Neural cell (in vitro differentiated cells): ENCODE measurements at regions not wholly inside any gene's neighbourhood (a gene's known extent, or its start where the extent isn't known, plus 50 kb on each side); places are given as distances from the start of the nearest gene placed in this dataset.

Experiments used
- H2AFZ ChIP-seq: fragments of 200-600, 300-800 bp; sonication (generic), shearing (Covaris generic); 2 replicates; pipeline ENCODE4 v1.6.0; 2014; ENCODE audit warnings: low read depth, mild to moderate bottlenecking, antibody characterized with exemption, low read length, moderate library complexity
- H3F3A ChIP-seq: fragments of 200-600 bp; shearing (Covaris generic); 2 replicates; pipeline ENCODE4 v1.6.1; 2016; ENCODE audit warnings: mild to moderate bottlenecking, moderate library complexity, mixed read lengths, antibody characterized with exemption, low read length; ENCODE audit not compliant: insufficient read depth, poor library complexity, severe bottlenecking
- H3K27ac ChIP-seq: fragments of 200-600, 300-800 bp; sonication (generic), shearing (Covaris generic); 2 replicates; pipeline ENCODE4 v1.5.1; 2014; ENCODE audit warnings: mild to moderate bottlenecking, low read length, moderate library complexity
- H3K27me3 ChIP-seq: fragments of 300-800, 200-600 bp; sonication (generic), shearing (Covaris generic); 2 replicates; pipeline ENCODE4 v1.6.0; 2014; ENCODE audit warnings: mild to moderate bottlenecking, low read depth, low read length, moderate library complexity; ENCODE audit not compliant: insufficient read depth
- H3K36me3 ChIP-seq: fragments of 300-800, 200-600 bp; sonication (generic), shearing (Covaris generic); 2 replicates; pipeline ENCODE4 v1.5.1; 2014; ENCODE audit warnings: mild to moderate bottlenecking, antibody characterized with exemption, low read length, moderate library complexity; ENCODE audit not compliant: insufficient read depth
- H3K4me2 ChIP-seq: fragments of 300-800, 200-600 bp; sonication (generic), shearing (Covaris generic); 2 replicates; pipeline ENCODE4 v1.6.0; 2014; ENCODE audit warnings: mild to moderate bottlenecking, low read length
- H3K4me3 ChIP-seq: fragments of 300-800, 200-600 bp; sonication (generic), shearing (Covaris generic); 2 replicates; pipeline ENCODE4 v1.5.1; 2014; ENCODE audit warnings: mild to moderate bottlenecking, low read length, moderate library complexity
- H3K79me2 ChIP-seq: fragments of 200-600 bp; shearing (Covaris generic); replicated peaks from 2 replicates; pipeline ENCODE4 v1.6.0; 2014; ENCODE audit warnings: mild to moderate bottlenecking, low read length, moderate library complexity; ENCODE audit not compliant: insufficient read depth
- H3K9ac ChIP-seq: fragments of 300-800, 200-600 bp; sonication (generic), shearing (Covaris generic); 2 replicates; pipeline ENCODE4 v1.6.1; 2016; ENCODE audit warnings: mild to moderate bottlenecking, low read length, mixed read lengths
- H3K9me2 ChIP-seq: fragments of 200-600 bp; shearing (Covaris generic); 2 replicates; pipeline ENCODE4 v1.6.1; 2016; ENCODE audit warnings: mild to moderate bottlenecking, low read length, mixed read lengths; ENCODE audit not compliant: insufficient read depth
- H3K9me3 ChIP-seq: fragments of 200-600, 300-800 bp; sonication (generic), shearing (Covaris generic); 2 replicates; pipeline ENCODE4 v1.6.1; 2016; ENCODE audit warnings: mild to moderate bottlenecking, mixed run types, low read length, moderate library complexity, mixed read lengths
- H4K20me1 ChIP-seq: fragments of 200-600 bp; shearing (Covaris generic); 2 replicates; pipeline ENCODE4 v1.6.1; 2016; ENCODE audit warnings: mild to moderate bottlenecking, mixed run types; ENCODE audit not compliant: insufficient read depth
- EP300 ChIP-seq: fragments of 450-650 bp; conservative IDR thresholded peaks from 2 replicates; pipeline ENCODE4 v1.6.1; 2014; ENCODE audit warnings: antibody characterized with exemption, mild to moderate bottlenecking, moderate library complexity; ENCODE audit not compliant: poor library complexity, severe bottlenecking
- EZH2 ChIP-seq: fragments of 200-600, 300-800 bp; shearing (Covaris generic), sonication (generic); IDR thresholded peaks from 2 replicates; pipeline ENCODE4 v1.6.1; 2014; ENCODE audit warnings: antibody characterized with exemption, low read length, borderline replicate concordance, mild to moderate bottlenecking; ENCODE audit not compliant: insufficient read depth, poor library complexity, severe bottlenecking
- MXI1 ChIP-seq: fragments of 450-650 bp; conservative IDR thresholded peaks from 2 replicates; pipeline ENCODE4 v1.6.1; 2014; ENCODE audit warnings: antibody characterized with exemption, mild to moderate bottlenecking; ENCODE audit not compliant: poor library complexity, severe bottlenecking
- POLR2AphosphoS5 ChIP-seq: IDR thresholded peaks from 2 replicates; pipeline ENCODE4 v1.6.1; 2012
- RAD21 ChIP-seq: fragments of 450-650 bp; conservative IDR thresholded peaks from 2 replicates; pipeline ENCODE4 v1.6.1; 2014; ENCODE audit warnings: antibody characterized with exemption, mild to moderate bottlenecking, moderate library complexity
- SMC3 ChIP-seq: fragments of 450-650 bp; conservative IDR thresholded peaks from 2 replicates; pipeline ENCODE4 v1.6.1; 2014; ENCODE audit warnings: antibody characterized with exemption, mild to moderate bottlenecking, moderate library complexity; ENCODE audit not compliant: poor library complexity
- TAF1 ChIP-seq: IDR thresholded peaks from 2 replicates; pipeline ENCODE4 v1.6.1; 2012; ENCODE audit warnings: low read depth
- TF ChIP-seq, protein P1 (sequence below): fragments of 450-650 bp; IDR thresholded peaks from 2 replicates; pipeline ENCODE4 v1.5.1; 2014; ENCODE audit warnings: antibody characterized with exemption, mild to moderate bottlenecking, moderate library complexity; ENCODE audit not compliant: poor library complexity, severe bottlenecking
- TF ChIP-seq, protein P2 (sequence below): IDR thresholded peaks from 2 replicates; pipeline ENCODE4 v1.6.1; 2012; ENCODE audit warnings: borderline replicate concordance

DNA sequence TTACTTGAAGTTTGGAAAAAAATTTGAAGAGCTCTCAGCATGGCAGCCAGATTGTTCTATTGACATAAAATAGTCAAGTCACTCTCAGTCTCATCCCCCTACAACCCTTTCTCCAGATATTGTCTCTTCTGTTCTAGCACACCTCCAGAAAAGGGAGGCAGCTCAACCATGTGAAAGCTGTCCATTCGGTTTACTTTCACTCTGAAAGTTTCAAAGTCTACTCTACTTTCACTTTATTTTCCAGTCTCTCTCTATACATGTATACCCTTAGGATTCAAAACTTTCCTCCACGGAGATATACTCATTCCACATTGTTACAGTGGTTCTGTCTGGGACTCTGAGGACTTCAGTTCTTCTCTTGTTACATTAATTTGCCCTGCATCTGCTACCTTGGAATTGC lies 111.0 kb upstream of the STAC start:
- Histone ChIP-seq H3F3A (no peaks in the 10 kb centered on the region), H3K9me2 (no peaks in the 10 kb centered on the region), H4K20me1 (no peaks in the 10 kb centered on the region), H3K4me2 (no peak overlapping the region), H3K9ac (no peak overlapping the region), H3K27me3 (no peaks in the 10 kb centered on the region), H2AFZ (no peak overlapping the region), H3K79me2 (no peaks in the 10 kb centered on the region), H3K36me3 (no peaks in the 10 kb centered on the region), H3K4me3 (no peak overlapping the region), H3K9me3 (no peaks in the 10 kb centered on the region), H3K27ac (no peak overlapping the region)
- TF ChIP-seq, protein P1, sequence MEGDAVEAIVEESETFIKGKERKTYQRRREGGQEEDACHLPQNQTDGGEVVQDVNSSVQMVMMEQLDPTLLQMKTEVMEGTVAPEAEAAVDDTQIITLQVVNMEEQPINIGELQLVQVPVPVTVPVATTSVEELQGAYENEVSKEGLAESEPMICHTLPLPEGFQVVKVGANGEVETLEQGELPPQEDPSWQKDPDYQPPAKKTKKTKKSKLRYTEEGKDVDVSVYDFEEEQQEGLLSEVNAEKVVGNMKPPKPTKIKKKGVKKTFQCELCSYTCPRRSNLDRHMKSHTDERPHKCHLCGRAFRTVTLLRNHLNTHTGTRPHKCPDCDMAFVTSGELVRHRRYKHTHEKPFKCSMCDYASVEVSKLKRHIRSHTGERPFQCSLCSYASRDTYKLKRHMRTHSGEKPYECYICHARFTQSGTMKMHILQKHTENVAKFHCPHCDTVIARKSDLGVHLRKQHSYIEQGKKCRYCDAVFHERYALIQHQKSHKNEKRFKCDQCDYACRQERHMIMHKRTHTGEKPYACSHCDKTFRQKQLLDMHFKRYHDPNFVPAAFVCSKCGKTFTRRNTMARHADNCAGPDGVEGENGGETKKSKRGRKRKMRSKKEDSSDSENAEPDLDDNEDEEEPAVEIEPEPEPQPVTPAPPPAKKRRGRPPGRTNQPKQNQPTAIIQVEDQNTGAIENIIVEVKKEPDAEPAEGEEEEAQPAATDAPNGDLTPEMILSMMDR: no peak
- TF ChIP-seq, protein P2, sequence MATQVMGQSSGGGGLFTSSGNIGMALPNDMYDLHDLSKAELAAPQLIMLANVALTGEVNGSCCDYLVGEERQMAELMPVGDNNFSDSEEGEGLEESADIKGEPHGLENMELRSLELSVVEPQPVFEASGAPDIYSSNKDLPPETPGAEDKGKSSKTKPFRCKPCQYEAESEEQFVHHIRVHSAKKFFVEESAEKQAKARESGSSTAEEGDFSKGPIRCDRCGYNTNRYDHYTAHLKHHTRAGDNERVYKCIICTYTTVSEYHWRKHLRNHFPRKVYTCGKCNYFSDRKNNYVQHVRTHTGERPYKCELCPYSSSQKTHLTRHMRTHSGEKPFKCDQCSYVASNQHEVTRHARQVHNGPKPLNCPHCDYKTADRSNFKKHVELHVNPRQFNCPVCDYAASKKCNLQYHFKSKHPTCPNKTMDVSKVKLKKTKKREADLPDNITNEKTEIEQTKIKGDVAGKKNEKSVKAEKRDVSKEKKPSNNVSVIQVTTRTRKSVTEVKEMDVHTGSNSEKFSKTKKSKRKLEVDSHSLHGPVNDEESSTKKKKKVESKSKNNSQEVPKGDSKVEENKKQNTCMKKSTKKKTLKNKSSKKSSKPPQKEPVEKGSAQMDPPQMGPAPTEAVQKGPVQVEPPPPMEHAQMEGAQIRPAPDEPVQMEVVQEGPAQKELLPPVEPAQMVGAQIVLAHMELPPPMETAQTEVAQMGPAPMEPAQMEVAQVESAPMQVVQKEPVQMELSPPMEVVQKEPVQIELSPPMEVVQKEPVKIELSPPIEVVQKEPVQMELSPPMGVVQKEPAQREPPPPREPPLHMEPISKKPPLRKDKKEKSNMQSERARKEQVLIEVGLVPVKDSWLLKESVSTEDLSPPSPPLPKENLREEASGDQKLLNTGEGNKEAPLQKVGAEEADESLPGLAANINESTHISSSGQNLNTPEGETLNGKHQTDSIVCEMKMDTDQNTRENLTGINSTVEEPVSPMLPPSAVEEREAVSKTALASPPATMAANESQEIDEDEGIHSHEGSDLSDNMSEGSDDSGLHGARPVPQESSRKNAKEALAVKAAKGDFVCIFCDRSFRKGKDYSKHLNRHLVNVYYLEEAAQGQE: no peak
- TF ChIP-seq EP300 (no peak), EZH2 (no peak), POLR2AphosphoS5 (no peak), MXI1 (no peak), SMC3 (no peak), TAF1 (no peak), RAD21 (no peak)

DNA sequence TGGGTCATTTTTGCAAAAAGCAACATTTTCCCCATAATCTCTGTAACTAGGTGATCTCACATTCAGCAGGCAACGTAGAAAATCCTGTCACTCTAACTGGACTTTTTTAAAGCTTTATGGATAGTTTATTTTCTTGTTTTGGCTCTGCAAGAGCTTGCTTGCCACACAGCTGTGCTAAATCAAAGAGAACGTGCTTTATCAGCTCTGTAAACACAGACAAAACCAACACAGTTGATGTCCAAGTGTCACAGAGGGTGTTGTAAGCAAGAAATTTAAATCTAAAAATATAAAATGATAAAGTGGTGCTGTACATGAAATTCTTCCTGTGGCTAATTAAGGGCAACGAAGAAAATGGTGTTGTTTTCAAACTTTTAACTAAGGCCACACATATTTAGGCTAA lies 97.5 kb upstream of the STAC start:
- Histone ChIP-seq H4K20me1 (no peaks in the 10 kb centered on the region), H3K79me2 (no peaks in the 10 kb centered on the region), H3K27ac (no peak overlapping the region), H3K9me2 (no peaks in the 10 kb centered on the region), H3K9me3 (no peaks in the 10 kb centered on the region), H3K27me3 (no peaks in the 10 kb centered on the region), H3F3A (no peaks in the 10 kb centered on the region), H3K36me3 (no peaks in the 10 kb centered on the region), H2AFZ (no peak overlapping the region), H3K4me2 (no peak overlapping the region), H3K4me3 (no peak overlapping the region), H3K9ac (no peak overlapping the region)
- no peak for TF ChIP-seq POLR2AphosphoS5
- TF ChIP-seq, protein P2: no peak
